HCT116 (cell line): ENCODE measurements at regions not wholly inside any gene's neighbourhood (a gene's known extent, or its start where the extent isn't known, plus 50 kb on each side); places are given as distances from the start of the nearest gene placed in this dataset.
"Not testable (repeated sequence)": the region's sequence is repeated elsewhere in the genome, so short reads cannot be mapped to it uniquely, and the experiment has no call there.

Experiments used
- ATAC-seq: fragments of 200-7000 bp; cut with Tn5 transposase; 2 replicates; pipeline ENCODE4 v1.9.1; 2020; ENCODE audit warnings: mild to moderate bottlenecking, moderate library complexity
- BruUV-seq: library from RNA; stranded (reverse); fragments of 400-500 nt; replicated peaks from 2 replicates; lab custom pipeline; 2021; lab: Mats Ljungman, UMichigan
- CTCF ChIA-PET: fragments of 300-600 bp; sonication (Branson Sonifier 250); formaldehyde crosslinking; loops from one replicate; lab custom pipeline; 2021; ENCODE audit warnings: antibody characterized with exemption; lab: Charles Lee
- POLR2A ChIA-PET: fragments of 300-600, 350-600 bp; sonication (Branson Sonifier 250); formaldehyde crosslinking; loops from one replicate; lab custom pipeline; 2021; ENCODE audit warnings: antibody characterized with exemption; lab: Charles Lee
- RAD21 ChIA-PET, 2 experiments: fragments of 300-600 bp; sonication (Branson Sonifier 250); formaldehyde crosslinking; loops; one replicate each; lab custom pipeline; 2023; ENCODE audit warnings: low total read pairs in 2 of 2; ENCODE audit not compliant: uncharacterized antibody in 2 of 2, unreplicated experiment in 2 of 2, low non-redundant PET in 1 of 2; lab: Charles Lee
- DNase-seq: peaks from one replicate; pipeline ENCODE4 v3.0.0-alpha.2; 2010; ENCODE audit warnings: low read depth, low spot score
- H2AFZ ChIP-seq: fragments of 200-600 bp; shearing (Covaris generic), sonication (generic); 2 replicates; pipeline ENCODE4 v1.6.1; 2017; ENCODE audit warnings: low read depth, mixed run types, mixed read lengths, antibody characterized with exemption, low read length; ENCODE audit not compliant: poor library complexity, severe bottlenecking
- H3K27ac ChIP-seq: 2 replicates; pipeline ENCODE4 v1.5.1; 2012; ENCODE audit warnings: low read depth, low read length
- H3K27me3 ChIP-seq: fragments of 200-600 bp; sonication (generic); 2 replicates; pipeline ENCODE4 v1.6.1; 2016; ENCODE audit warnings: mixed run types, low read length, mixed read lengths; ENCODE audit not compliant: insufficient read depth
- H3K36me3 ChIP-seq, 2 experiments: fragments of 200-500 bp in 1 of 2; fragments of 200-600 bp in 1 of 2; sonication (Bioruptor generic) in 1 of 2; sonication (generic) in 1 of 2; 2 replicates each; pipeline versions ENCODE4 v1.5.1 to v1.6.1; 2014 to 2016; ENCODE audit warnings: low read length in 2 of 2, inconsistent platforms in 1 of 2, mixed read lengths in 1 of 2, mixed run types in 1 of 2; ENCODE audit not compliant: insufficient read depth in 2 of 2, control insufficient read depth in 1 of 2
- H3K4me1 ChIP-seq, 2 experiments: fragments of 200-600 bp in 1 of 2; sonication (generic) in 1 of 2; 2 replicates each; pipeline versions ENCODE4 v1.5.1 to v1.6.1; 2012 to 2017; ENCODE audit warnings: low read length in 2 of 2, inconsistent platforms in 1 of 2, mild to moderate bottlenecking in 1 of 2, mixed read lengths in 1 of 2, mixed run types in 1 of 2, moderate library complexity in 1 of 2; ENCODE audit not compliant: insufficient read depth in 2 of 2, control insufficient read depth in 1 of 2
- H3K4me2 ChIP-seq: fragments of 200-600 bp; sonication (generic); 2 replicates; pipeline ENCODE4 v1.6.1; 2017; ENCODE audit warnings: mixed run types, low read length, mixed read lengths
- H3K4me3 ChIP-seq, 2 experiments: fragments of 200-600 bp in 1 of 2; sonication (generic) in 1 of 2; replicated peaks in 1 of 2; 2 replicates each; pipeline ENCODE4 v1.5.1; 2011 to 2016; ENCODE audit warnings: low read length in 2 of 2, control low read depth in 1 of 2, low read depth in 1 of 2, mild to moderate bottlenecking in 1 of 2, mixed read lengths in 1 of 2, mixed run types in 1 of 2
- H3K79me2 ChIP-seq: fragments of 200-600 bp; sonication (generic); 2 replicates; pipeline ENCODE4 v1.6.1; 2017; ENCODE audit warnings: mild to moderate bottlenecking, mixed run types, low read length, moderate library complexity, mixed read lengths; ENCODE audit not compliant: insufficient read depth
- H3K9ac ChIP-seq: fragments of 200-600 bp; sonication (generic); 2 replicates; pipeline ENCODE4 v1.6.1; 2016; ENCODE audit warnings: low read length, mixed read lengths
- H3K9me2 ChIP-seq: fragments of 200-600 bp; sonication (generic), shearing (Covaris generic); 2 replicates; pipeline ENCODE4 v1.6.1; 2017; ENCODE audit warnings: mixed run types, mild to moderate bottlenecking, moderate library complexity; ENCODE audit not compliant: insufficient read depth
- H3K9me3 ChIP-seq, 2 experiments: fragments of 200-500 bp in 1 of 2; fragments of 200-600 bp in 1 of 2; sonication (Bioruptor generic) in 1 of 2; sonication (generic) in 1 of 2; 2 replicates each; pipeline ENCODE4 v1.6.1; 2014 to 2017; ENCODE audit warnings: low read length in 2 of 2, mixed read lengths in 2 of 2, inconsistent platforms in 1 of 2, low read depth in 1 of 2, mild to moderate bottlenecking in 1 of 2, mixed run types in 1 of 2, moderate library complexity in 1 of 2; ENCODE audit not compliant: control insufficient read depth in 1 of 2, insufficient read depth in 1 of 2
- H4K20me1 ChIP-seq: fragments of 200-600 bp; sonication (generic), shearing (Covaris generic); 2 replicates; pipeline ENCODE4 v1.6.1; 2017; ENCODE audit warnings: mixed run types, mild to moderate bottlenecking, moderate library complexity; ENCODE audit not compliant: insufficient read depth
- intact Hi-C: fragments of 100-400 bp; cut with micrococcal nuclease; formaldehyde crosslinking; loops from 2 replicates; pipeline ENCODE4 v1.10.0; 2022

DNA sequence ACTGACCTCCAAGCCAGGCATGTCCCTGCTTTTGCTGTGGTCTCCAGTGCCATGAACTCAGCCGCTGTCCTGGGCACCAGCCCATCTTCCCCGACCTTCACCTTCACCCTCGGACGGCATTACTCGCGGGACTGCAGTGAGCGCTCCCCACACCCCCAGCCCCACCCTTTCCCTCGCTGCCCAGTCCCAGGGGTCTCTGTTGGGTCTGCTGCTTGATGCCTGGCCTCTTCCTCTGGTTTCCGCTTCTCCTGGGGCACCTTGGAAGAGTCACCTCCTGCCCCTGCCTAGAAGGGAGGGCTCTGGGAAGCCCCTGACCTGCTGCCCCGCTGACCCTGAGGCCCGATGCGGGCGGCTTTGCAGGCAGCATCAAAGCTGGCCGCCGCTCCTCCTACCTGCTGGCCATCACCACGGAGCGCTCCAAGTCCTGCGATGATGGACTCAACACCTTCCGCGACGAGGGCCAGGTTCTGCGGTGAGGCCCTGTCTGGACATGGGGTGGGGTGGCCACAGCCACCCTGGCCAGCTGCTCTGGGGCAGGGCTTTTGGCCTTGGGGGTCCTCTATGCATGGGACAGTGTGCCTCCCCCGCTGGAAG is 102.3 kb downstream of the ZNF267 start:
- DNase-seq, POLR2A ChIA-PET, H3K4me3 ChIP-seq, H3K36me3 ChIP-seq, H2AFZ ChIP-seq, H3K9me2 ChIP-seq, intact Hi-C loops, ATAC-seq, CTCF ChIA-PET, H4K20me1 ChIP-seq, BruUV-seq, H3K9ac ChIP-seq, H3K27me3 ChIP-seq, H3K9me3 ChIP-seq, H3K4me1 ChIP-seq, H3K4me2 ChIP-seq, RAD21 ChIA-PET, H3K79me2 ChIP-seq, H3K27ac ChIP-seq: not testable (repeated sequence)

DNA sequence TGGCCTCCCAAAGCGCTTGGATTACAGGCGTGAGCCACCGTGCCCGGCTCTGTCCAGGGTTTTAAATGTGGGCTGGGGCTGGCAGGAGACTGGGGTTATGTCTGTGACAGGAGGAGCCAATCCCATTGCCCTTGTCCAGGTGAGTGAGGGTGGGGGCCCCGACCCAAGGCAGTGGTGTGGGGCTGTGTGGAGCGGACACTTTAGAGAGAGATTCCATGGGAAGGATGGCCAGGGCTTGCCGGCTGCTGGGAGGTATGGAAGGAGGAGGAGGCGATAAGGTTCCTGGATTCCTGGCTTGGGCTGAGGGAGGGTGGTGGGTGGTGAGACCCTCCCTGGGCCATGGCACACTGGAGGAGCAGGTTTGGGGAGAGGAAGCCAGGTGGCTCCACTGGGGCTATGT is 104.9 kb downstream of the ZNF267 start:
- H3K79me2 ChIP-seq, H3K36me3 ChIP-seq, intact Hi-C loops, H3K9me2 ChIP-seq, DNase-seq, POLR2A ChIA-PET, ATAC-seq, H2AFZ ChIP-seq, H3K9ac ChIP-seq, RAD21 ChIA-PET, H3K27ac ChIP-seq, H3K27me3 ChIP-seq, H3K9me3 ChIP-seq, H3K4me1 ChIP-seq, BruUV-seq, H4K20me1 ChIP-seq, H3K4me3 ChIP-seq, H3K4me2 ChIP-seq, CTCF ChIA-PET: not testable (repeated sequence)

DNA sequence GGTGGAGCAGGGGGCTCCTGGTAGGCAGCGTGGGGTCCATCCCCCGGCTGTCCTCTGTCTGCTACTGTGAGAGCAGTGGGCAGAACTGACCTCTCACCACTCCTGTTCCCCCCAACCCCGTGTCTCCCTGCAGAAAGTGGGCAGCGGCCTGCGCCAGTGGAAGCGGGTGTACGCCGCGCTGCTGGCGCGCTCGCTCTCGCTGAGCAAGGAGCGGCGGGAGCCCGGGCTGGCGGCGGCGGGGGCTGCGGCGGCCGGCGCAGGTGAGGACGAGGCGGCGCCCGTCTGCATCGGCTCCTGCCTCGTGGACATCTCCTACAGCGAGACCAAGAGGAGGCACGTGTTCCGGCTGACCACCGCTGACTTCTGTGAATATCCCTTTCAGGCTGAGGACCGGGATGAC is 108.1 kb downstream of the ZNF267 start:
- H3K9ac ChIP-seq, H3K9me3 ChIP-seq, RAD21 ChIA-PET, BruUV-seq, ATAC-seq, H3K4me1 ChIP-seq, H3K79me2 ChIP-seq, DNase-seq, H3K9me2 ChIP-seq, H3K27me3 ChIP-seq, H3K4me2 ChIP-seq, CTCF ChIA-PET, intact Hi-C loops, H2AFZ ChIP-seq, POLR2A ChIA-PET, H3K4me3 ChIP-seq, H4K20me1 ChIP-seq, H3K27ac ChIP-seq, H3K36me3 ChIP-seq: not testable (repeated sequence)

DNA sequence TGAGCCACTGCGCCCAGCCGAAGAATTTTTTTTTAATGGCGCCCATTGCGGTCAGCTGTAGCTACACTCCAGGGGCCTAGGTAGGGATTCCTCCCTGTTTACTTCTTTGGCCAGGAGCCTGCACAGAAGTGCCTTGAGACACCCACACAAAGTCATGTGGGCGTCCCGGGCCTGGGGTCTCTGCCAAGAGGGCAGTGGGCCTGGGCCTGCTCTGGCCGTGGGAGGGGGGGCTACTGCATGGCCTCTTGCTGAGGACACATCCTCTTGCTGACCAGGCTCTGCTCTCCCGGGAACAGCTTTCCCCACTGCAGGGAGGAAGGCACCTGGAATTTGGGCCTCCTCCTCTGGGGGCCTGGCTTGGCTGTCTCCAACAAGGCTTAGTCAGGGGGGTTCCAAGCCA is 109.4 kb downstream of the ZNF267 start:
- RAD21 ChIA-PET, POLR2A ChIA-PET, H3K79me2 ChIP-seq, H3K27me3 ChIP-seq, CTCF ChIA-PET, H3K4me3 ChIP-seq, H3K36me3 ChIP-seq, H3K4me2 ChIP-seq, H3K4me1 ChIP-seq, H3K9ac ChIP-seq, ATAC-seq, H4K20me1 ChIP-seq, BruUV-seq, DNase-seq, H3K9me3 ChIP-seq, H2AFZ ChIP-seq, H3K27ac ChIP-seq, H3K9me2 ChIP-seq, intact Hi-C loops: not testable (repeated sequence)
